ENCODE measurements at regions not wholly inside any gene's neighbourhood (a gene's known extent, or its start where the extent isn't known, plus 50 kb on each side); places are given as distances from the start of the nearest gene placed in this dataset.

DNA sequence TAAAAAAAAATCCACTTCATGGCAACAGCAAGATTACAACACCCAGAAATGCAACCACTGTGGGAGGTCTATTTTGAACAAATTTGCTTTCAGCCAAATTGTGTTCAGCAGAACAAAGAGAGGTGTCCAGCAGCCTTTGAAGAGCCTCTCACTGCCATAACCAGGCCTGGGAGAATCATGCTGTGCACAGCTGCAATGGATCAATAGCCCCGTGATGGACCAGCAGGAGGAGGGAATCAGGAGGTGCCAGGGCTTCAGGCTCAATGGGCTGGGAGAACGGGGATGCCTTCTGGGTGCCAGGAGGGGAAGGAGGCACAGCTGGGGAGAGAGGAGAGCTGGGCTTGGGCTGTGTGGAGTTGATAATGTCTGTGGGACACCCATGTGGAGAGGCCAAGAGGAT lies 366.2 kb upstream of the EEF2KMT start (continued):
- TF ChIP-seq, protein P1, sequence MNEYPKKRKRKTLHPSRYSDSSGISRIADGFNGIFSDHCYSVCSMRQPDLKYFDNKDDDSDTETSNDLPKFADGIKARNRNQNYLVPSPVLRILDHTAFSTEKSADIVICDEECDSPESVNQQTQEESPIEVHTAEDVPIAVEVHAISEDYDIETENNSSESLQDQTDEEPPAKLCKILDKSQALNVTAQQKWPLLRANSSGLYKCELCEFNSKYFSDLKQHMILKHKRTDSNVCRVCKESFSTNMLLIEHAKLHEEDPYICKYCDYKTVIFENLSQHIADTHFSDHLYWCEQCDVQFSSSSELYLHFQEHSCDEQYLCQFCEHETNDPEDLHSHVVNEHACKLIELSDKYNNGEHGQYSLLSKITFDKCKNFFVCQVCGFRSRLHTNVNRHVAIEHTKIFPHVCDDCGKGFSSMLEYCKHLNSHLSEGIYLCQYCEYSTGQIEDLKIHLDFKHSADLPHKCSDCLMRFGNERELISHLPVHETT (tag by site-specific recombination; IDR thresholded peaks at IDR 0.05), result no peak
- TF ChIP-seq, protein P2, sequence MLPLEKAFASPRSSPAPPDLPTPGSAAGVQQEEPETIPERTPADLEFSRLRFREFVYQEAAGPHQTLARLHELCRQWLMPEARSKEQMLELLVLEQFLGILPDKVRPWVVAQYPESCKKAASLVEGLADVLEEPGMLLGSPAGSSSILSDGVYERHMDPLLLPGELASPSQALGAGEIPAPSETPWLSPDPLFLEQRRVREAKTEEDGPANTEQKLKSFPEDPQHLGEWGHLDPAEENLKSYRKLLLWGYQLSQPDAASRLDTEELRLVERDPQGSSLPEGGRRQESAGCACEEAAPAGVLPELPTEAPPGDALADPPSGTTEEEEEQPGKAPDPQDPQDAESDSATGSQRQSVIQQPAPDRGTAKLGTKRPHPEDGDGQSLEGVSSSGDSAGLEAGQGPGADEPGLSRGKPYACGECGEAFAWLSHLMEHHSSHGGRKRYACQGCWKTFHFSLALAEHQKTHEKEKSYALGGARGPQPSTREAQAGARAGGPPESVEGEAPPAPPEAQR (tag by site-specific recombination; IDR thresholded peaks at IDR 0.05), result no peak
- no peak for TF ChIP-seq ZNF280D (tag by site-specific recombination; IDR thresholded peaks at IDR 0.05)
- no peak for TF ChIP-seq SP3 (tag by site-specific recombination; IDR thresholded peaks at IDR 0.05)
- TF ChIP-seq ZNF670 (tag by site-specific recombination; IDR thresholded peaks at IDR 0.05; ENCODE audit: low read depth), result no peak

DNA sequence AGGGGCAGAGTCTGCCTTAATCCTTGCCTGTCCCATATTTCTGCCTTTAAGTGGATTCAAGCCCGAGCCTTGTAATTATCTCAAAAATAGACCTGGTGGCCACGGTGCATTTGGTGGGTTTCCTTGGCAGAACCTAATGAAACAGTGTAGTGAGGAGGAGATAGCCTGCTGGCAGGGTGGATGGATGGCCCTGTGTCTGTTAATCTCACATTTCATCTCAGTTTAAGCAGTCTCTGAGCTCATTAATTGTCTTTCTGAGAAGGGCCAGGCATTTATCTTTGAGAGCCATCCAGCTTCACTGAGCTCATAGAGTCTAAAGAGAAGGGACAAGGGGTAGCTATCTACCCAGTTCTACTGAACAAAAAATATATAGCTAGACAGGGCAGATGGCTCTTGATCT lies 364.0 kb upstream of the EEF2KMT start:
- no peaks in the 10 kb centered on the region for H3K9me3 ChIP-seq (ENCODE audit: control insufficient read depth, insufficient read depth, low read depth, low read length)
- no peaks in the 10 kb centered on the region for H3K4me1 ChIP-seq (ENCODE audit: control insufficient read depth, insufficient read depth, low read length)
- H3K36me3 ChIP-seq (ENCODE audit: control insufficient read depth in 2 of 2, insufficient read depth in 1 of 2, low read length in 2 of 2), result no peaks in the 10 kb centered on the region
- ChIA-PET POLR2A (no interaction called here), CTCF (no interaction called here)
- no peak overlapping the region for H3K4me3 ChIP-seq (ENCODE audit: low read depth, low read length)
- TF ChIP-seq HOXC10 (CRISPR knock-in tag; IDR thresholded peaks at IDR 0.05), result no peak
- TF ChIP-seq ZBTB6 (tag by site-specific recombination; IDR thresholded peaks at IDR 0.05), result no peak
- TF ChIP-seq ZFP37 (tag by site-specific recombination; IDR thresholded peaks at IDR 0.05), result no peak
- TF ChIP-seq ZNF585B (tag by site-specific recombination; IDR thresholded peaks at IDR 0.05), result no peak
- H3K27ac ChIP-seq (ENCODE audit: extremely low read depth, low read depth, low read length), result no peak overlapping the region

DNA sequence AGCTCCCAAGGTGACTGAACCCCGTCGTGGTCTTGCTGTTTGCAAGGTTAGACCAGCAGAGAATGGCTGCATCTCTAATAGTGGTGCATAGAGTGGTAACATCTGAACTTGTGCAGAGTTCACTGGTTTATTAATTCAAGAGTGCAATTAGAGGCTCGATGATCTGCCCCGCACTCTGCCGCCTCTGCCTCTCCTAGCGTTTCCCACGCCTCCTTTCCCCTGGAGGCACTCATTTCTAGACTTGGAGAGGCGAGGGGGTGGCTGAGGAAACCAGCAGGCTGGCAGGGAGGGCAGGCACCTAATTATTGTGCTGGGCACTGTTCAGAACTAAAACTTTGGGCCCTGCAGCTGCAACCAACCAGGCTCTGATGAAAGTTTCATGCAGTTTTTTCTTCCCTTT lies 363.5 kb upstream of the EEF2KMT start:
- no peak overlapping the region for H3K4me3 ChIP-seq (ENCODE audit: low read depth, low read length)
- H3K27ac ChIP-seq (ENCODE audit: extremely low read depth, low read depth, low read length), result no peak overlapping the region
- no peaks in the 10 kb centered on the region for H3K36me3 ChIP-seq (ENCODE audit: control insufficient read depth in 2 of 2, insufficient read depth in 1 of 2, low read length in 2 of 2)
- CTCF ChIA-PET, result no interaction called here
- POLR2A ChIA-PET, result no interaction called here
- TF ChIP-seq ZNF37A (tag by site-specific recombination; IDR thresholded peaks at IDR 0.05) (no peak), GLI4 (tag by site-specific recombination; IDR thresholded peaks at IDR 0.05) (no peak), ZNF416 (tag by site-specific recombination; IDR thresholded peaks at IDR 0.05) (no peak), ZNF626 (tag by site-specific recombination; IDR thresholded peaks at IDR 0.05) (no peak), ZNF473 (tag by site-specific recombination; IDR thresholded peaks at IDR 0.05) (no peak), ZNF701 (tag by site-specific recombination; IDR thresholded peaks at IDR 0.05) (no peak), ZSCAN16 (tag by site-specific recombination; IDR thresholded peaks at IDR 0.05) (no peak)
- TF ChIP-seq, protein P3, sequence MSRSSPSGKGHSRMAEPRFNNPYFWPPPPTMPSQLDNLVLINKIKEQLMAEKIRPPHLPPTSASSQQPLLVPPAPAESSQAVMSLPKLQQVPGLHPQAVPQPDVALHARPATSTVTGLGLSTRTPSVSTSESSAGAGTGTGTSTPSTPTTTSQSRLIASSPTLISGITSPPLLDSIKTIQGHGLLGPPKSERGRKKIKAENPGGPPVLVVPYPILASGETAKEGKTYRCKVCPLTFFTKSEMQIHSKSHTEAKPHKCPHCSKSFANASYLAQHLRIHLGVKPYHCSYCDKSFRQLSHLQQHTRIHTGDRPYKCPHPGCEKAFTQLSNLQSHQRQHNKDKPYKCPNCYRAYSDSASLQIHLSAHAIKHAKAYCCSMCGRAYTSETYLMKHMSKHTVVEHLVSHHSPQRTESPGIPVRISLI (tag by site-specific recombination; IDR thresholded peaks at IDR 0.05), result no peak
- H3K9me3 ChIP-seq (ENCODE audit: control insufficient read depth, insufficient read depth, low read depth, low read length), result no peaks in the 10 kb centered on the region
- H3K4me1 ChIP-seq (ENCODE audit: control insufficient read depth, insufficient read depth, low read length), result no peaks in the 10 kb centered on the region

Data from HEK293 (cell line).